Inflammatory macrophage treated with lipopolysaccharide for 4 hours (primary cell): ENCODE measurements at regions not wholly inside any gene's neighbourhood (a gene's known extent, or its start where the extent isn't known, plus 50 kb on each side); places are given as distances from the start of the nearest gene placed in this dataset.
"Not testable (repeated sequence)": the region's sequence is repeated elsewhere in the genome, so short reads cannot be mapped to it uniquely, and the experiment has no call there.

Experiments used
- DNase-seq: peaks from one replicate; pipeline ENCODE4 v3.0.0-alpha.2; 2020

DNA sequence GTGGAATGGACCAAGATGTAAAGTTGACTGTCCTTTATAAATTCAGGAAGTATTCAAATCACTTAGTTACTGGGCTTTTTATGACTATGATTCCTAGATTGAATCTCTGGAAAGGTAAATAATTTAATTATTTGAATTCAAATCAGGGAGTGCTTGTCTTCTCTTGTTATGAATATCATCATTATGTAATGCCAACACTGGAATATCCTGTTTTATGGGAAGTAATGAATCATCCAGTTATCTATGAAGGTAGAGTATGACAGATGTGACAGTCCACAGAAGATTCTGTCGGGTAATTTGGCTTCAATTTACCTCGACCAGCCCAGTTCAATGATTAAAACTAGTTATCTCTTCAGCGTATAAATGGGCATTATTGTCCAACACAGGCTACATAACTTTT is 141.0 kb upstream of the NUDT12 start:
- no peak for DNase-seq

DNA sequence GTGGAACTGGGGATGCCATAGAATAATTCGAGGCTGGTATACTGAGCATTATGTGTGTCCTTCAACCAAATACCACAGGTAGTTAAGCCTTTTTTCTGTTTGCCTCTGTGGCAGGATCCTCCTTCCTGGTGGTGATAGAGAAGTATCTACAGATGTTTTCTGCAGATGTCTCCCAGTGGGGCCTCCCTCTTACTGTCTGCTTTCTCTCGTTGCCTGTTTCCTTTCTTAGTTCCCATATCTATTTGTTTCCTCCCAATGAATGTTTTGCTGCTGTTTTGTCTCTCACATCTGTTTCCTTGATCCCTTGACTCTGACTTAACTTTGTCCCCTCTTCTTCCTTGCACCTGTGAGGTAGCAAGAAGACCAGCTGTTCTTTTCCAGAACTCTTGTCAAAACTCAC is 130.9 kb upstream of the NUDT12 start:
- no peak for DNase-seq

DNA sequence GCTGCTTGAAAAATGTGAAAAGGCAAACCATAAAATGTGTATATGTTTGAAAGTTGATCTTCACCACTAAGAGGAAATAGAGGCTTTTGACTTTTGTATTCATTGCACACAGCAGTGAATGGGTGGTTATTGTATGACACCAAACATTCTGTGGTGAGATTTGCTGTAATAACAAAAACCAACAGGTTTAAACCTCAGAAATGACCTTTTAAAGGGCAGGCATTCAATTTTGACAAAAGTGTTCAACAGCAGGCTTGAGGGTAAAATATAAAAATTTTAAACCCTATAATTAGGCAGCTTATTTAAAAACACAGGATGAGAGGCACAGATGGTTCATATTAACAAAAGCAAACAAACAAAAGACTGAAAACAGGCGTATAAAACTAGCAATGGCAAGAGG is 128.1 kb upstream of the NUDT12 start:
- no peak for DNase-seq

DNA sequence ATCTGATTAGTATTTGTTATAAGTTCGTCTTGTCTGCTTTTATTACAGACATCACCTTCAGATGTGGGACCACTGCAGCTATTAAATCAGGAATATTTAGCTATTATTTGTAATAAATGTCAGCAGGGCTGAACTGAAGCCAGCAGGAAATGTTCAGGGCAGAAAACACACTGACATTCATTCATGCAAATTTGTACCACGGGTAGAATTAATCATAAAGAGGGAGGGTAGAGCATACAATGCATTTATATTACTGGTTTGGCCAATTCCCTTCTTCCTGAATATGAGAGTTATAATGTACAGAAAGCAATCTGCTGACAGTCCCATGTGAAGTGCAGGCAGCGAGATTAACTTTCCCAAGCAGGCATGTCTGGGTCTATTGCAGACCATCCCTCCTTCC is 117.3 kb upstream of the NUDT12 start:
- DNase-seq: no peak

DNA sequence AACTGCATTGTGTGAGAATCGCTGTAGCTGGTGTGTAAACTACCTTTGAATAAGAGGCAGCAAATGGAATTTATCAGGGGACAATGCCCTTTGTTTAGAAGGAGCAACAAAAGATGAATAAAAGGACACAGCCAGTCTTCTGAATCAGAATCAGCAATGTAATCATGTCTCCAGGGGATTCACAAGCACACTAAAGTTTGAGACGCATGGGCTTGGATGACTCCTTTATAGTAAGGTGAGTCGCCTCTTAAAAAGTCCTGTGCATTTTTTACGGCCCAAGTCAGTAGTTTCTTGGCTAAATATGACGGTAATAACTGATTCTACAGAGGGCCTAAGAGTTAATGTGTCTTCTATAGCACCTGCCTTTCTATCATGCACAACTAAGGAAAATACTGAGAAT is 113.6 kb upstream of the NUDT12 start:
- DNase-seq: not testable (repeated sequence)

DNA sequence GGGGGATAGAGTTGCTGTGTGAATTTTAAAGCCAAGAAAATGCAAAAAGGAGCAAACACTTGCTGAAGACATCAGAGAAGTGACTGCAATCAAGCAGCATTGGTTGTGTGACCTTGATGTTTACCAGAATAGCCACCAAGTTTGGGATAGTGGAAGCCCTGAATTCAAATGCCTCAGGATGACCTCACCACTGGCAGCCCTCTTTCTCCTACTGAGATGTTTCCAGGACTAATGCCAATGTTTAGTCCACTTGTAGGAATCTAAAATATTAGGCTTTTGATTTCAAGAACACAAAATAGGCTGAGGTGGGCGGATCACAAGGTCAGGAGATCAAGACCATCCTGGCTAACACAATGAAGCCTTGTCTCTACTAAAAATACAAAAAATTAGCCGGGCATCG is 112.2 kb upstream of the NUDT12 start:
- DNase-seq: no peak

DNA sequence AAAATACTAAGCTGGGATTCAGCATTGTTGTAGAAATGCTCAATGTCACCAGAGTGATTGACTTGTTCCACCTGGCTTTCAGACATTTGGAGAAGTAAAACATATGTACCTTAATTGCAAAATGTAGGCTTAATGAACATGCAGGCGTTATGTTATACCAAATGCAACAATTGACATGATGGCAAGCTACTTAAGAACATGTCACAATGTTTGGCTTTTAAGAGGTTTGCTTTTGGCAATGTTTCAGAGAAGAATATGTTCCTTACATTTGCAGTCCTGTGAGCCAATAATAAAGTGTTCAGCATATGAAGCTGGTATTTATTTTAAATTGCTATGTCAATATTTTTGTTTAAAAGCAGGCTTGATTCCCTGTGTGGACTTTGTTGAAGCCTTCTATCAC is 111.7 kb upstream of the NUDT12 start:
- DNase-seq: no peak

DNA sequence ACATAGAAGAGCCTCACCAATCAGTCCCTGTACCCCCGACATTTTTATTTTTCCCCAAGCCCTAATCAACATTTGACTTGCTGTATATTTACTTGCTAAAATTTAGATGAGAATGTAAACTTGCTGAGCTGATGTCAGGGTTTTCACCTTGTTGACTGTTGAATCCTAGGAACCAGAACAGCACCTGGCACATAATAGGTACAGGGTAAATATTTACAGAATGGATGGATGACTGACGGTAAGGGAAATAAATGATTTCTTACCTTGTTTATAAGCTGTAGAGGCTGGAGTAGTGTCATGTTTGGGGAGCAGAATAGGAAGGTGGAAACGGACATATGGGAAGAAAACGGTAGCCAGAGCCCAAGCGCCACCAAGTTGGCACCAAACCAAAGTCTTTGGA is 107.0 kb upstream of the NUDT12 start:
- DNase-seq: no peak

DNA sequence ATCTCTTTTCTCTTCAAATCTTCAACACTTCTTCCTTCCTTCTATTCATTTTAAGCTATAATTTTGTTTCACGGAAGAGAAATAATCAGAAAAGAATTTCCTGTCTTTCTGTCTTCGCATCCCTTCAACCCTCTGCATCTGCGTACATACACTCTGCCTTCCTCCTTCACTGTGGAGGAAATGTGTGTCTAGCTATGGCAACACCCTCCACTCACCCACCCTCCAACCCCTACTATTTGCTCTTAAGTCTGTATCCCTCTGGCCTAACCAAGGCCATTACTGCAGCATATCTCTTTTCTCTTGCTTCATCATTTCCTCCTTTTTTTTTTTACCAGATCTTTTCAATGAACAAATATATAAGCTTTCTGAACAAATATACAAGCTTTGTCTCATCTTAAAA is 105.7 kb upstream of the NUDT12 start:
- DNase-seq: no peak

DNA sequence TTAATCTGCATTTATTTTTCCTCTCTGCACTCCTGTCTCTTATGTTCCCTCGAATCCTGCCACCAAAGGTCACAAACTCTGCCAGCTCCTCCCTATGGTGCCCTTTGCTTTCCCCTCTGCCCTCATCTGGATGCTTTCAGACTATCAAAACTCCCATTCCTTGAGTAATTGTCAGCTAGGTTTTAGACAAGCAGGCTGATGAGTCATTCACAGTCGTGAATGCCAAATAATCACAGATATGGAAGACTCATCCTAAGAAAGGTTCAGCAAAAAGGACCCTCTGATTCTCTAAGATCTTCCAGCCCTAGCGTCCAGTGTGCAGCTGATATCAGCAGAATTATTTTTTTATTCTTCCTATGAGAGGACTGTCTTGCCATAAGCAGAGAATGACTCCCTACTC is 104.5 kb upstream of the NUDT12 start:
- DNase-seq: no peak

DNA sequence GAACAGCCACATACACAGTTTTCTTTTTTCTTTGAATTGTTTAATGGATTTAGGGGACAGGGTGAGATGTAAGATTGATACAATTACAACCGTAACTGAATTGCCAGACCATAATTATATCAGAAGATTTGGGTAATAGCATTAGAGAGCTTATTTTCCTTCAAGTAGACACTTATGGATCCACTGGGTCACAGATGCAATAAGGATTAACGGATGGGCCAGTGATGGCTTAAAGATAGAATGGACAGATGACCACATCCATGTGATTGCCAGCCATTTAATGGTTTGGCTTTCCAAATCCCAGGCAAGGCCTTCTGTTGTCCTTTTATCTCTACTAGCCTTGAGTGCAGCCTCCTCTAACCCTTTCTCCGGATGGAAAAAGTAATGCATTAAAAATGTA is 94.7 kb upstream of the NUDT12 start:
- no peak for DNase-seq

DNA sequence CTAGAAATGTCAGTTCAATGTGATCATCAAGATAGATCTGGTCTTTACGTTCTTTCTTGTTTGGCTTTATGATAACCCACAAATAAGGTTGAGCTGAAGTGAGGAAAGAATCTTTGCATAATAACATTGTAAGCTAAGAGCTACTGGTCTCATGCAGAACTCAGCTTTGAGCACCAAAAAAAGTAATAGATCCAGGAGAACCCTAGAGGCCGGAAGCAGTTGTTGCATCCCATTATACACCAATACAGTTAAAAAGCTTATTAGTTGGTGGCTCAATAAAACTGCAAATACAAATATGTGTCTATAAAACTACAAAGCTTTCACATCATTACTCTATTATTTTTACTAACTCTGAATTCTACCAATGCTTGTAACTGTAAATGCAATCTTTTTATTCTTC is 85.5 kb upstream of the NUDT12 start:
- DNase-seq: no peak

DNA sequence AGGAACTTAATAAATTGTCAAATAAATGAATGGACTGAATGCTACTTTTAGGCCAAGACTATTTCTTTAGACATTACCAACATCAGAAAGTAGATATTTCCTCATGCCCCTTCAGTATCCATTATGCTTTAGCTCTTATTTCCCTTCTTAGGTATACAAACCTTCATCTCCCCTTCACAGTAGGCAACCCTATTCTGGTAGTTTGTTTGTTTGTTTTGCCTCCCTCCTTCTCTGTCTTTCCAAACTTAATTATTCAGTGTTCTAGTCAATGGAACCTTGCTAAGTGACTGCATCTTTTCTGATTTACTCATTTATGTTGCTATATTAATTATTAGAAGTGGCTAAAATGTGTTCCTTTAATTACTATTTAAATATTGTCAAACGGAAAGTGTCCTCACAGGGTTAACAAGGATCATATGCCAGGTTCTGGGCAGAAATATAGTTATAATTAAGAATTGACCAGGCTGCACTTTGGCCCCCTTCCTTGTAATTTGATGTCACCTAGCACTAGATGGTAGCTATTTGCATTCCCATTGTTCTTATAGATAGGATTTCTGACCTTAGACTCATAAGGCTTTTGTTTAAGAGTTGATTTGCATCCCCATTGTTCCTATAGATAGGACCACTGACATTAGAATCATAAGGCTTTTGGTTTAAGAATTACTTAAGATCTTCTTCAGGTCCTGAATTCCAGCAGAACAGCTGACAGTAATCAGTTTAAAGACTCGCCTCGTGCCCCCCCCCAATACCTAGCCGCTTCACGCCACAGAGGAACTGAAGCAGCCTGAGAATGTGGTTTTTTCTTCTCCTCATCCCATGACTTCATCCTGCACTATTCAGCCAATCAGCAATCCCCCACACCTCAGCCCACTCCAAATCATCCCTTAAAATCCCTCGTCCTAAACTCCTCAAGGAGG is 84.4 kb upstream of the NUDT12 start:
- DNase-seq: no peak

DNA sequence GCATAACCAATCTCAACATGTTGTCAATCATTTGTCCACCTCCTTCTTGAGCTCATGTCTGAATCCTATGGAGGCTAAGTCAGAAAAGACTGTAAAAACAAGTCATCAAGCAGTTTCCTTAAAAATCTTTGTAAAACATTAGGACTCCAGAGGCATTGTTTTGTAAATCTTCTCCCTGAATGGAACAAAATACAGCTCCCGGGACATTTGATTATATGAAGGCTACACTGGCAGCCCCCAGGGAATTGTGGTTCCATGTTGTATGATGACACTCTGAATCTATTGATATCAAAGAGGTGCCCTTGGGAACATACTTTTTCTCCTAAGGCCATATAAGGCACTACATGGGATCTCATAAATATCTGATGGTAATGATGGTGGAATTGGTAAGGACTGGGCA is 83.2 kb upstream of the NUDT12 start:
- DNase-seq: no peak

DNA sequence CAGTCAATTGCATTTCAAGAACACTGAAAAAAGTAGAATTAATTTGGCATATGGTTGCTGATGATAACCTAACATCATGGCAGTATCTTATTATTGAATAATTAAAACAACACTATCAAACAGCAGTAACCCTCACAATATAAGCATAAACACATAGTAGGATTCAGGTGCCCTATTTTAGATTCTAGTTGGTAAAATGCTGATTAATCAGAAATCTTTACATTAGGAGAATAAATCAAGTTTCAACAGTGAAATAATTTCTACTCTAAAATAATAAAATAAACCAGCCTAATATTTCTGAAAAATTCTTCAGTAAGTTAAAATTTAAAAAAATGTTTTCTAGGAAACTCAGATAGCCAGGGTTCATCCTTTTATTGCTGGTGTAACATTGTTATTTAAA is 76.4 kb upstream of the NUDT12 start:
- no peak for DNase-seq

DNA sequence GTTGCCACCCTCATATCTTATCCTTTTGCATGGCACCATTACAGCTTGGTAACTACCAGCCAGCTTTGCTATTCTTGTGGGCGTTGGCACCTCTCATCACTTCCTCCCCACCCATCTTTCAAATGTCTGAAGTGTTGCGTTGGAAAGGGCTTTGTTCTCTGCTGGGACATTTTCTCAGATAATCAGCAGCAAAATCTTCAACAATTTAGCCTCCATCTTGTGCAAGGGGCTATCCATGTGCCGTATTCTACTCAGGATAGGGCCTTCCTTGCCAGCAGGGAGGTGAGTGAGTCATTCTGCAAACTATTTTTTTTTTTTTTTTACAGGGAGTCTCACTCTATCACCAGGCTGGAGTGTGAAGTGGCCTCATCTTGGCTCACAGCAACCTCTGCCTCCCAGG is 62.1 kb upstream of the NUDT12 start:
- DNase-seq: no peak

DNA sequence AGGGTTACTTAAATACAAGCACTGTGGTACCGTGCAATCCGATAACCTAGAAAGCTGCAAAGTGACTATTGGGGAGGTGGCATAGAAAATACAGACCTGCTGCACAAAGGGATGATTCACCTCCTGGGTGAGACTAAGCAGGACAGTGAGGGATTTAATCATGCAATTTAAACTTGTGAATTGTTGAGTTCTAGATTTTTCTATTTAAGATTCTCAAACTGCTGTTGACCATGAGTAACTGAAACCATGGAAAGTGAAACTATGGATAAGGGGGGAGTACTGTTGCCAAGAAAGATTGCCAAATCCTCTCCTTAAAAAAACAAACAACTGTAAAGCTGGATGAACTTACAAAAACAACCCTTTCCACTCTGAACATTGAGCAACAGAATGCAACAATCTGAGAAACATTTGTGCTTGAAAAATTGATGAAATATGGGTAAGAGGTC is 61.5 kb upstream of the NUDT12 start:
- no peak for DNase-seq

DNA sequence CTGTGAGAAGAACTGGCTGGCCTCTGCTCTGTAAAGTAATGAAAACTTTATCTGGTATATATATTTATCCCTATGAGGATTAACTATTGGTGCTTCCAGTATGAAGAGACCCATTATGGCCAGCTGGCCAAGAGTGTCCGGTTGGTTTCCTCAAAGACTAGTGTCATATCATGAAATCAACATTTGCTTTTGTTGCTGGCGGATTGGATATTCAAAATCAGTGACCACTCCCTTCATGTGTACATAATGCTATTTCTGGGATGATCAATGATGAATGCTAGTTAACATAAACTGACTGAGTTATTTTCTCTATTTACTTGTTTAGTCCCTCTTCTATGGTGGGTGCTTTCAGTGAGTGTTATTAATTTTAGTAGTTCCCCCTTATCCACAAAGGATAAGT is 60.8 kb upstream of the NUDT12 start:
- no peak for DNase-seq

DNA sequence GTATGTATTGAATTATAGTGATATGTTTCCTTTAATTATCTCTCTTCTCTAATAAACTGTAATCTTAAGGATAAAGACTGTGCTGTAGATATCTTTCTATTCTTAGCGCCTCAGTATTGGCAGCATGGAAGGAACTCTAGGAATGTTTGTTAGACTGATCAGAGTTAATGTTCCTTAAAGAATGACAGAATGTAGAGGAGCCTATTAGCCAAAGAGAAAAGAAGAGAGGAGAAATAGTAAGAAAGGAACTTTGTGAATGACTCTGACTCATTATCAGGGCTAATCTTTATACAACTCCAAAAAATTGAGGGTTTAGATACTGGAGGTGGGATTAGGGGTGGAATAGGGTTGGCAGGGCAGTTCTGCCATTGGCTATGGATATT is 59.0 kb upstream of the NUDT12 start:
- DNase-seq: no peak

DNA sequence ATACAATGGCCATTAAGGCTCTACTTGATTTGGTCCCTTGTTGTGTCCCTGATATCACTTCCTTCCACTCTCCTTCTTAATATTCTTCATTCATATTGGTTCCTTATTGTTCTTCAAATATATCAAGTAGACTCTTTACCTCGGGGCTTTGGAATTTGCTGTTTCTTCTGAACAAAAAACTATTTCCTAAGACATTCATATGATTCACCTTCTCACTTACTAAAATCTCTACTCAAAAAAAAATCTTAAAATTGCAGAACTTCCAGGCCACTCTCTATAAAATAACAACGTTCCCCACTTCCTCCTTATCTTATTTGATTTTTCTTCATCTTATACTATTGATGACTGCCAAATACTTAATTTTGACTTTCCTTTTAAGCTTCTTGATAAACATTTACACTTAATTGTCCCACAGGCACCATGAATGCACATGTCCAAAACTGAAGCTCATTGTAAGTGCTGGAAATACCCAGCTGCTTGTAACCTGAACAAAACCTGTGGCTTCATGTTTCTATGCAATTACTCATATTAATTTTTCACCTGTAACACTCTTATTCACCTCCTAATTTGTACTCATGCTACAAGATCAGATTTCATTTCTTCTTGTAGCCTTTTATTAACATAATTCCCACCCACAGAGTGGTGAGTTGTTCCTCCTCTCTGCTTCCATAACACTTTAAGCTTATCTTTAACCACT is 58.4 kb upstream of the NUDT12 start:
- DNase-seq: no peak

DNA sequence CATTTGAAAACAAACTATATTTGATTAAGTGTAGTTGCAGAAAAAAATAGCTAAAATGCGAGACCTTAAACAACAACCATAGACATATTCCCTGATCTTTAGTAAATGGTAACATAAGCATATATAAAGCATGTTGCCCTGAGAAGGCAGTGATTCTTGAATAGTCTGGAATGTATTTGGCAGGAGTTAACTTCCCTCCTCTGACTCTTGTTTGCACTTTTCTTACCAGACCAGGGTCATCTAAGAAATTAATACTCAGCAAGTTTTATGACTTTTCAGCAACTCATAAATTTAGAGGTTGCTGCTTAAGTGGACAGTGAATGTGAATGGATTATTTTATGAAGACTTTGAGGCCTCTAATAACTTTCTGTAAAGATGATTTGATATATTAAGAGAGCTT is 55.3 kb upstream of the NUDT12 start:
- no peak for DNase-seq

DNA sequence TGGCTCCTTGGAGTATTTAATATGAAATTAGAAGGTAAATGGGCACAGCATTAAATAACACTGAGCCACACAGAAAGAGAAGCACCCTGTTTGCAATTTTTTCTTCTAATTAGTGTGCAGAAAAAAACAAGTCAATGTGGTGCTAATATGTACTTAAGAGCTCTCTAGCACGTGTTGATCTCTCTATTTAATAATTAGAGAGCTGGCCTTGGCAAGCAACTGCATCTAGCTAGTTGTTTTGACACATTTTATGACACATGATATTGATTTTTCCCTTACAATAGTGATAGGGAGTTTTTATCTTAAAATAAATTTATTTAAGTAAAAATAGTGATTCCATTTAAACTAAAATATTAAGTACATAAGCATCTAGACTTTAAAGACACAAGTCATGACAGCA is 54.5 kb upstream of the NUDT12 start:
- no peak for DNase-seq

DNA sequence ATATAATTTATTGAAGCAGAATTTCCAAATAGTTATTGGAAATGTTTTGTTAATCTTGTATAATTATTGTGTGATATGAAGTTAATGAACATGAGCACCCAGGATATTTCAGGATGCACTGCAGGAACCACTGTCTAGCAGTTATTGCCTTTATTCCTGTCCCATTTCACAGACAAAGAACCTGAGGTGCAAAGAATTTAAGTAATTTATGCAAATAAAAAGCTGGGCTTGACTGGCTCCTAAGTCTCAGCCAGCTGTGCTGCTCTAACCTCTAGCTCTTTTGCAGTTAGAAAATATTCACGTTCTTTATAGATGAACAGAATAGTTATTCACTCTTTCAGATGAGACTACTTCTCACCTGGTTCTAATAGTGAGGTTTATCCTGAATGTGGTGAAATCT is 50.0 kb upstream of the NUDT12 start:
- DNase-seq: no peak
